OCI-LY7 (cell line): ENCODE measurements at regions not wholly inside any gene's neighbourhood (a gene's known extent, or its start where the extent isn't known, plus 50 kb on each side); places are given as distances from the start of the nearest gene placed in this dataset.

Source experiments
- BruUV-seq: library from RNA; stranded (reverse); fragments of 400-500 nt; replicated peaks from 2 replicates; lab custom pipeline; 2021; lab: Mats Ljungman, UMichigan
- CTCF ChIA-PET: fragments of 300-600 bp; sonication (Branson Sonifier 250); formaldehyde crosslinking; loops from one replicate; lab custom pipeline; 2022; ENCODE audit warnings: antibody characterized with exemption; ENCODE audit not compliant: unreplicated experiment; lab: Charles Lee
- POLR2A ChIA-PET: fragments of 300-600 bp; sonication (Branson Sonifier 250); formaldehyde crosslinking; loops from one replicate; lab custom pipeline; 2022; ENCODE audit warnings: antibody characterized with exemption; lab: Charles Lee
- DNase-seq: peaks from one replicate; pipeline ENCODE4 v3.0.0-alpha.2; 2015; ENCODE audit warnings: low spot score
- H2AFZ ChIP-seq: fragments of 200-600 bp; sonication (generic), shearing (Covaris generic); 2 replicates; pipeline ENCODE4 v1.6.1; 2014; ENCODE audit warnings: mild to moderate bottlenecking, antibody characterized with exemption, low read length, moderate library complexity
- H3K27ac ChIP-seq: fragments of 200-600 bp; sonication (generic); 2 replicates; pipeline ENCODE4 v1.5.1; 2014; ENCODE audit warnings: mixed run types, low read depth, mild to moderate bottlenecking, moderate library complexity, low read length, inconsistent platforms; ENCODE audit not compliant: poor library complexity, severe bottlenecking
- H3K36me3 ChIP-seq: fragments of 200-600 bp; sonication (generic); 2 replicates; pipeline ENCODE4 v1.6.1; 2014; ENCODE audit warnings: mild to moderate bottlenecking, antibody characterized with exemption, low read length, moderate library complexity, mixed read lengths; ENCODE audit not compliant: insufficient read depth
- H3K4me1 ChIP-seq: fragments of 200-600 bp; sonication (generic); 2 replicates; pipeline ENCODE4 v1.5.1; 2014; ENCODE audit warnings: mild to moderate bottlenecking, low read length; ENCODE audit not compliant: insufficient read depth, poor library complexity, severe bottlenecking
- H3K4me2 ChIP-seq: fragments of 200-600 bp; sonication (generic); 2 replicates; pipeline ENCODE4 v1.6.1; 2014; ENCODE audit warnings: mild to moderate bottlenecking, low read length
- H3K4me3 ChIP-seq: fragments of 200-600 bp; sonication (generic); 2 replicates; pipeline ENCODE4 v1.5.1; 2014; ENCODE audit warnings: mild to moderate bottlenecking, low read depth, low read length; ENCODE audit not compliant: poor library complexity, severe bottlenecking
- H3K79me2 ChIP-seq: fragments of 200-600 bp; sonication (generic); 2 replicates; pipeline ENCODE4 v1.6.1; 2016; ENCODE audit warnings: low read depth, mild to moderate bottlenecking, low read length, moderate library complexity, mixed read lengths; ENCODE audit not compliant: insufficient read depth
- H3K9me2 ChIP-seq: fragments of 200-600 bp; sonication (generic); 2 replicates; pipeline ENCODE4 v1.6.1; 2016; ENCODE audit warnings: mild to moderate bottlenecking, low read length, mixed read lengths; ENCODE audit not compliant: insufficient read depth
- H3K9me3 ChIP-seq: fragments of 200-600 bp; sonication (generic); 2 replicates; pipeline ENCODE4 v1.6.1; 2014; ENCODE audit warnings: mild to moderate bottlenecking, mixed run types, low read length, mixed read lengths
- H4K20me1 ChIP-seq: fragments of 200-600 bp; sonication (generic); 2 replicates; pipeline ENCODE4 v1.6.1; 2014; ENCODE audit warnings: mild to moderate bottlenecking, antibody characterized with exemption, low read length, moderate library complexity, mixed read lengths; ENCODE audit not compliant: insufficient read depth
- CTCF ChIP-seq: fragments of 200-600 bp; sonication (generic); conservative IDR thresholded peaks from 2 replicates; pipeline ENCODE4 v1.5.1; 2014; ENCODE audit warnings: mild to moderate bottlenecking, antibody characterized with exemption, low read length, moderate library complexity, mixed read lengths
- EZH2phosphoT487 ChIP-seq: fragments of 200-600 bp; sonication (generic); IDR thresholded peaks from 2 replicates; pipeline ENCODE4 v1.6.1; 2018; ENCODE audit warnings: low read depth, borderline replicate concordance, mild to moderate bottlenecking, mixed run types, antibody characterized with exemption, low read length, moderate library complexity, mixed read lengths
- intact Hi-C: fragments of 100-400 bp; cut with micrococcal nuclease; formaldehyde crosslinking; loops from one replicate; pipeline ENCODE4 v1.10.0; 2022; ENCODE audit not compliant: unreplicated experiment

- H3K79me2 ChIP-seq, result no peaks in the 10 kb centered on the region
- H3K9me2 ChIP-seq, result no peaks in the 10 kb centered on the region
- CTCF ChIA-PET, result no interaction called here
- no peak overlapping the region for H3K4me3 ChIP-seq
- DNase-seq, result no peak
- no peaks in the 10 kb centered on the region for H3K9me3 ChIP-seq
- POLR2A ChIA-PET, result no interaction called here
- no peak overlapping the region for H3K27ac ChIP-seq
- intact Hi-C loops, result no loop called here
- no peaks in the 10 kb centered on the region for H3K36me3 ChIP-seq
- H3K4me1 ChIP-seq, result no peaks in the 10 kb centered on the region
- H4K20me1 ChIP-seq, result no peaks in the 10 kb centered on the region
- H3K4me2 ChIP-seq, result no peak overlapping the region
- BruUV-seq, result no TSS peak
- TF ChIP-seq EZH2phosphoT487 (no peak), CTCF (no peak)
- no peak overlapping the region for H2AFZ ChIP-seq
These were observed 522.4 kb downstream of the TBC1D22A start for GRCh38 chr22:47284822-47285221.

GRCh38 chr22:47284360-47284759, 521.9 kb downstream of the TBC1D22A start:
- H4K20me1 ChIP-seq, result no peaks in the 10 kb centered on the region
- H3K9me2 ChIP-seq, result no peaks in the 10 kb centered on the region
- no peak overlapping the region for H3K4me2 ChIP-seq
- TF ChIP-seq EZH2phosphoT487 (no peak), CTCF (no peak)
- BruUV-seq, result no TSS peak
- H3K27ac ChIP-seq, result no peak overlapping the region
- no peaks in the 10 kb centered on the region for H3K79me2 ChIP-seq
- no peaks in the 10 kb centered on the region for H3K36me3 ChIP-seq
- H3K9me3 ChIP-seq, result no peaks in the 10 kb centered on the region
- POLR2A ChIA-PET, result no interaction called here
- H2AFZ ChIP-seq, result no peak overlapping the region
- intact Hi-C loops, result no loop called here
- H3K4me3 ChIP-seq, result no peak overlapping the region
- no peaks in the 10 kb centered on the region for H3K4me1 ChIP-seq
- CTCF ChIA-PET, result no interaction called here
- no peak for DNase-seq

DNA sequence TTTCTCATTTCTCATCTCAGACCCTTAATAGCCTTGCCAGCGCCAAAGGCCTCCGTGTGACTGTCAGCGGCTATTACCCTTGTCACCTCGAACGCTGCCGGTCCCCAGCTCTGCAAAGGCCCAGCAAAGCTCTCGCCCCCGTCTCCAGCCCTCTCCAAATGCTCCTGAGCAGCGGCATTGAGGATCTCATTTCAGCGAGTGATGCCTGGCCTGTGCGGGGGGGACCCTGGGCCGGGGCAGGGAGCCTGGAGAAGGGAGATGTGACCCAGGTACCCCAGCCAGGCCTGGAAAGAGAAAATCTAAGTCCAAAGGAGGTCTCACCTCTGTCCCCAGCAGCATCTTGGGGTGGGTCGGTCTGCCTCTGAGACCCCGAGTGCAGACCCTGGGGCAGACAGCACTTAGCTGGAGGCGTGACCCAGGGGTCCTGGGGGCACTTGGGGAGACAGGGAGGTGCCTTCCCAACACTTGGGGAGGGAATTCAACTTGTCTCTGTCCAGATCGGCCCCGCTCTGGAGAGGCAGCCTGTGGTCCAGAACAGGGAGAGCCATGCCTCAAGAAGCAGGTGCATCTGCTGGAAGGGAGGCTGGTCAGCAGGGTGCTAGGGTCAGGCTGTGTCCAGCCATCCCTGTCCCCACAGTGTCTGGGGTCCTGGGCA, 521.3 kb downstream of the TBC1D22A start:
- CTCF ChIA-PET, result no interaction called here
- H3K27ac ChIP-seq, result no peak overlapping the region
- H3K4me2 ChIP-seq, result no peak overlapping the region
- DNase-seq, result no peak
- intact Hi-C loops, result no loop called here
- no peak for TF ChIP-seq EZH2phosphoT487
- TF ChIP-seq CTCF, result no peak
- no peak overlapping the region for H2AFZ ChIP-seq
- H3K9me2 ChIP-seq, result no peaks in the 10 kb centered on the region
- no peaks in the 10 kb centered on the region for H4K20me1 ChIP-seq
- no peaks in the 10 kb centered on the region for H3K36me3 ChIP-seq
- no peaks in the 10 kb centered on the region for H3K4me1 ChIP-seq
- POLR2A ChIA-PET, result interaction anchor here (0.7 kb wide), 1 partner anchor 66 kb away, joined by 3 read pairs; no protein-coding TSS in a partner anchor
- H3K9me3 ChIP-seq, result no peaks in the 10 kb centered on the region
- BruUV-seq, result no TSS peak
- H3K4me3 ChIP-seq, result no peak overlapping the region
- no peaks in the 10 kb centered on the region for H3K79me2 ChIP-seq
